Endothelial cell of umbilical vein (primary cell): ENCODE measurements at regions not wholly inside any gene's neighbourhood (a gene's known extent, or its start where the extent isn't known, plus 50 kb on each side); places are given as distances from the start of the nearest gene placed in this dataset.

Experiments used
- BruUV-seq: library from RNA; stranded (reverse); fragments of 400-500 nt; replicated peaks from 2 replicates; lab custom pipeline; 2021; lab: Mats Ljungman, UMichigan
- CTCF ChIA-PET: fragments of 300-600, 350-600 bp; sonication (Branson Sonifier 250); formaldehyde crosslinking; loops from one replicate; lab custom pipeline; 2021; ENCODE audit warnings: antibody characterized with exemption, inconsistent platforms; lab: Charles Lee
- POLR2A ChIA-PET: fragments of 300-600, 350-600 bp; sonication (Branson Sonifier 250); formaldehyde crosslinking; loops from one replicate; lab custom pipeline; 2021; ENCODE audit warnings: antibody characterized with exemption, inconsistent platforms; lab: Charles Lee
- DNase-seq: peaks from one replicate; pipeline ENCODE4 v3.0.0-alpha.2; 2011; ENCODE audit warnings: low read depth, low spot score
- FAIRE-seq: peaks from 2 replicates; lab custom pipeline; 2011; peaks lifted over from hg19 to GRCh38; lab: Jason Lieb, UNC
- H2AFZ ChIP-seq: 2 replicates; pipeline ENCODE4 v1.6.0; 2012; ENCODE audit warnings: low read depth, low read length, control low read depth, inconsistent platforms
- H3K27ac ChIP-seq: 2 replicates; pipeline ENCODE4 v1.5.1; 2011; ENCODE audit warnings: low read depth, mild to moderate bottlenecking, control low read depth, low read length, moderate library complexity; ENCODE audit not compliant: insufficient read depth
- H3K27me3 ChIP-seq, 2 experiments: 2 replicates each; pipeline versions ENCODE4 v1.6.0 to v1.6.1; 2011; ENCODE audit warnings: low read length in 2 of 2, mixed read lengths in 1 of 2; ENCODE audit not compliant: control insufficient read depth in 2 of 2, insufficient read depth in 2 of 2
- H3K36me3 ChIP-seq, 2 experiments: 2 replicates in 1 of 2; 3 replicates in 1 of 2; pipeline ENCODE4 v1.5.1; 2011; ENCODE audit warnings: low read length in 2 of 2, mild to moderate bottlenecking in 1 of 2, moderate library complexity in 1 of 2; ENCODE audit not compliant: control insufficient read depth in 2 of 2, insufficient read depth in 2 of 2; ENCODE audit errors: extremely low read depth in 1 of 2
- H3K4me1 ChIP-seq: 3 replicates; pipeline ENCODE4 v1.5.1; 2011; ENCODE audit warnings: mild to moderate bottlenecking, low read length; ENCODE audit not compliant: control insufficient read depth, insufficient read depth; ENCODE audit errors: extremely low read depth
- H3K4me2 ChIP-seq: 2 replicates; pipeline ENCODE4 v1.6.1; 2011; ENCODE audit warnings: low read length, control low read depth, mixed read lengths; ENCODE audit not compliant: insufficient read depth
- H3K4me3 ChIP-seq, 3 experiments: fragments of 200-600 bp in 1 of 3; sonication (generic), shearing (Covaris generic) in 1 of 3; replicated peaks in 1 of 3; 2 replicates each; pipeline ENCODE4 v1.5.1; 2011 to 2016; ENCODE audit warnings: control low read depth in 3 of 3, low read length in 3 of 3, mild to moderate bottlenecking in 2 of 3, inconsistent platforms in 1 of 3, low read depth in 1 of 3, moderate library complexity in 1 of 3; ENCODE audit not compliant: insufficient read depth in 1 of 3
- H3K79me2 ChIP-seq: 2 replicates; pipeline ENCODE4 v1.6.0; 2012; ENCODE audit warnings: low read length, inconsistent platforms; ENCODE audit not compliant: control insufficient read depth, insufficient read depth
- H3K9ac ChIP-seq: replicated peaks from 2 replicates; pipeline ENCODE3; 2011; ENCODE audit warnings: low read length, control low read depth; ENCODE audit not compliant: insufficient read depth; ENCODE audit errors: extremely low read depth
- H3K9me1 ChIP-seq: replicated peaks from 3 replicates; pipeline ENCODE4 v1.6.0; 2011; ENCODE audit warnings: mild to moderate bottlenecking, low read length; ENCODE audit not compliant: control insufficient read depth, insufficient read depth; ENCODE audit errors: extremely low read depth
- H3K9me3 ChIP-seq: replicated peaks from 2 replicates; pipeline ENCODE4 v1.5.1; 2012; ENCODE audit warnings: low read length, inconsistent platforms; ENCODE audit not compliant: control insufficient read depth, insufficient read depth
- H4K20me1 ChIP-seq: replicated peaks from 2 replicates; pipeline ENCODE3; 2011; ENCODE audit warnings: mild to moderate bottlenecking, low read length; ENCODE audit not compliant: control insufficient read depth, insufficient read depth; ENCODE audit errors: extremely low read depth
- CTCF ChIP-seq, 2 donors: IDR thresholded peaks; 1 replicate in 1 of 2; 2 replicates in 1 of 2; pipeline ENCODE4 v1.5.1; 2011; ENCODE audit warnings: low read length in 2 of 2, mild to moderate bottlenecking in 2 of 2, moderate library complexity in 2 of 2, control low read depth in 1 of 2, inconsistent platforms in 1 of 2, low read depth in 1 of 2; ENCODE audit not compliant: insufficient read depth in 1 of 2; ENCODE audit errors: extremely low read depth in 1 of 2
- EZH2 ChIP-seq: IDR thresholded peaks from 2 replicates; pipeline ENCODE4 v1.6.1; 2012; ENCODE audit warnings: borderline replicate concordance, low read depth, mild to moderate bottlenecking, moderate library complexity, low read length, inconsistent platforms; ENCODE audit not compliant: severe bottlenecking
- FOS ChIP-seq: IDR thresholded peaks from 2 replicates; pipeline ENCODE4 v1.6.1; 2011; ENCODE audit warnings: mild to moderate bottlenecking, low read length, moderate library complexity, borderline replicate concordance; ENCODE audit not compliant: insufficient read depth
- GATA2 ChIP-seq: IDR thresholded peaks from 2 replicates; pipeline ENCODE4 v1.7.0; 2011; ENCODE audit warnings: low read depth, mild to moderate bottlenecking, moderate library complexity, mixed read lengths, low read length; ENCODE audit not compliant: insufficient read length, insufficient read depth
- JUN ChIP-seq: IDR thresholded peaks from 2 replicates; pipeline ENCODE4 v1.6.1; 2011; ENCODE audit warnings: borderline replicate concordance, low read depth; ENCODE audit not compliant: insufficient read length, insufficient read depth
- MAX ChIP-seq: IDR thresholded peaks from 2 replicates; pipeline ENCODE4 v1.6.1; 2011; ENCODE audit not compliant: insufficient read depth, insufficient read length
- POLR2AphosphoS5 ChIP-seq: IDR thresholded peaks from 2 replicates; pipeline ENCODE4 v1.6.1; 2012; ENCODE audit warnings: low read depth, mild to moderate bottlenecking, control low read depth, low read length, moderate library complexity; ENCODE audit not compliant: insufficient read depth
- dilution Hi-C: fragments of 300-500 bp; cut with MboI; formaldehyde crosslinking; loops from one replicate; pipeline ENCODE4 v1.15.0; 2019; ENCODE audit warnings: low sequenced_read_pairs; ENCODE audit not compliant: extremely low pct_ligation_motif_present
- intact Hi-C: fragments of 100-400 bp; cut with micrococcal nuclease; formaldehyde crosslinking; loops from one replicate; pipeline ENCODE4 v1.10.0; 2022

GRCh38 chr16:35741546-35741945 is 2282.1 kb downstream of the TP53TG3F start:
- H3K27me3 ChIP-seq: no peaks in the 10 kb centered on the region
- H2AFZ ChIP-seq: no peak overlapping the region
- no peaks in the 10 kb centered on the region for H3K79me2 ChIP-seq
- dilution Hi-C loops (no loop called here), intact Hi-C loops (no loop called here)
- peaks cover 2% of the 10 kb centered on the region for H3K9me3 ChIP-seq
- H4K20me1 ChIP-seq: no peaks in the 10 kb centered on the region
- H3K9ac ChIP-seq: no peak overlapping the region
- CTCF ChIA-PET: no interaction called here
- DNase-seq (no peak), FAIRE-seq (no peak)
- no peaks in the 10 kb centered on the region for H3K4me1 ChIP-seq
- H3K9me1 ChIP-seq: no peaks in the 10 kb centered on the region
- no TSS peak for BruUV-seq
- POLR2A ChIA-PET: no interaction called here
- no peak overlapping the region for H3K27ac ChIP-seq
- H3K36me3 ChIP-seq: no peaks in the 10 kb centered on the region
- H3K4me3 ChIP-seq: no peak overlapping the region
- H3K4me2 ChIP-seq: no peak overlapping the region
- TF ChIP-seq POLR2AphosphoS5: no peak
- no peak for TF ChIP-seq CTCF (IDR thresholded peaks at IDR 0.05; ENCODE audit: extremely low read depth in 1 of 2, insufficient read depth in 1 of 2, low read depth in 1 of 2, low read length in 2 of 2)
- TF ChIP-seq FOS: no peak
- no peak for TF ChIP-seq MAX
- no peak for TF ChIP-seq EZH2
- TF ChIP-seq JUN: no peak
- TF ChIP-seq GATA2: no peak
